MV-4-11 (cell line): ENCODE measurements at regions not wholly inside any gene's neighbourhood (a gene's known extent, or its start where the extent isn't known, plus 50 kb on each side); places are given as distances from the start of the nearest gene placed in this dataset.
A peak's percentile ranks its signal among the peaks of the same experiment; 100 is the strongest.

Experiments
- DNase-seq: peaks from one replicate; lab custom pipeline; 2025; lab: John Stamatoyannopoulos, UW

DNA sequence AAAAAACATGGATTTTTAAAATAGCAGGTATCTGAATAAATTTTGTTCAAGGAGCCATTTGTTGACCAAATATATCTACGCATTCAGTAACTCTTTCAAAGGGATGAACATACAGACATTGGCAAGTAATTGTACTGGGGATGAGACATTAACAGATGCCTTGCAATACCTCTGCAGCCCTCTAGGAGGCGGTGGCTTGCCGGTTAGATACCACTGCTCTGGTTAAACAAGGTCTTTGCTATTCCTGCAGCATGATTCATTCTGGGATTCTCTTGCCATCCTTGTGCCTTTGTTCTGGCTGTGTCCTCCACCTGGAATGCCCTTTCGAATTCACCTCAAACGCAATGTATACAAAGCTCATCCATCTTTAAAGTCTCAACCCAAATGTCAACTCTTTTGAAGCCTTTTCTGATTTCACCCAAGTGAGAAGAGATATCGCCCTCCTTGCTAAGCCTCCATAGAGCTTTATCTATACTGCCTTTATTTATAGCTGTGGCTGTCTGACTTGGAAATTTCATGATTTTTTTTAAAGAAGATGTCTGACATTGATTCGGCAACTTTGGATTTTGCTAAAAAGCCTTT, 131.0 kb upstream of the SRRM4 start:
- DNase-seq, result peak; percentile 5

DNA sequence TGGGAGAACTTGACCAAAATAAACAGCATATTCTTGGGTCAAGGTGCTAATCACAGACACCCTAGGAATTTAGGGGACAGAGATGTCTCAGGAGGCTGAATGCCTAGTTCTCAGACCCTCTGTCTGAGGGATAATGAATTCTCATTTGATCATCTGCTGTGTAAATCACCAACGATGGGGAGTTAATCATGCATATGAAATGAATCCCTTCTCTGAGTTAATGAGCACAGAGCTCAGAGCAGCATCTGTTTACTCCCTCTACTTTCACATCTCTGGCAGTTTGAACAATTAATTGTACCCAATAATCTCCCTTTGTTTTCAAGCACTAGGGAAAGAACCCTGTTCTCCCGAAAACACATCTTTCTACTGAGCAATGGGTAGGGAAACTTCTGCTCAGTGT, 129.4 kb upstream of the SRRM4 start:
- DNase-seq, result no peak

DNA sequence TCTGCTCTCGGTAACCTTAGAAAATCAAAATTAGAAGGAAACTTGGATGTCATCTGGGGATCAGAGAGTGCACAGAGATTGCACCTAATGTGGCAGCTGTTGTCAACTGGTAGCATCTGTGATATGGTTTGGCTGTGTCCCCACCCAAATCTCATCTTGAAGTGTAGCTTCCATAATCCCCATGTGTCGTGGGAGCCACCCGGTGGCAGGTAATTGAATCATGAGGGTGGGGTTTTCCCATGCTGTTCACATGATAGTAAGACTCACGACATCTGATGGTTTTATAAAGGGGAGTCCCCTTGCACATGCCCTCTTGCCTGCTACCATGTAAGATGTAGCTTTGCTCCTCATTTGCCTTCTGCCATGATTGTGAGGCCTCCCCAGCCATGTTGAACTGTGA, 127.7 kb upstream of the SRRM4 start:
- DNase-seq, result no peak

DNA sequence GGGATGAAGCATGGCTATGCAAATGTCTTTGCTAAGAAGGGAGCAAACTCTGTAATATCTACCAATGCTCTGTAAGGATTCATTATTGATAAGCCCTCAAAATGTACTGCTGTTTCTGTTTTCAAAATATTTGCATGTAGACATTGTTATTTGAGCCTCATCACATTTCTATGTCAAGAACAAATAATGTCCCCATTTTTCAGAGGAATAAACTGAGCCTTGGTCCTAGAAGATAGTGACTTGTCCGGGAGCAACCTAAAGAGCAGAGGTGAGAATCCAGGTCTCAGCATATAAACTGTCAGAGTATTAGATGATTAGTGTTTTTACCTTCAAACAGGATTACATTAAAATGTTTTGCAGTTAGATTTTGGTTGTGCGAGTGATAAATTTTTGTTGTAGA, 125.5 kb upstream of the SRRM4 start:
- no peak for DNase-seq

DNA sequence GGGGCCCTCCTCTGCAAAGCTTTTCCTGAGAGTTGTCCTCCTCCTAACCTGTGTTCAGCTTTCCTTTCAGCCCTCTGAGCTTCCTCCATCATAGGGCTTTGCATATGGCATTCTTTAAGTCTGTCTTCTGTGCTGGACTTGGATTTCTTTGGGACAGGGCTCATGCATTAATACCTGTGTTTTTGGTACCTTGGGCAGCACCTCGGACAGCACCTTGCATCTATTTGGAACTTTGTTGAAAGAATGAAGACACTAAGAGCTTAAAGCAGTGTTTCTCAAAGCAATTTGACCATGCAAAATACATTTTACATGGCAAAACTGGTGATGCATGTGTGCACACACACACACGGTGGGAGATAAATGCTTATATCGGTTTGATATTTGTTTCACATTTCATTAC, 115.0 kb upstream of the SRRM4 start:
- DNase-seq, result no peak

DNA sequence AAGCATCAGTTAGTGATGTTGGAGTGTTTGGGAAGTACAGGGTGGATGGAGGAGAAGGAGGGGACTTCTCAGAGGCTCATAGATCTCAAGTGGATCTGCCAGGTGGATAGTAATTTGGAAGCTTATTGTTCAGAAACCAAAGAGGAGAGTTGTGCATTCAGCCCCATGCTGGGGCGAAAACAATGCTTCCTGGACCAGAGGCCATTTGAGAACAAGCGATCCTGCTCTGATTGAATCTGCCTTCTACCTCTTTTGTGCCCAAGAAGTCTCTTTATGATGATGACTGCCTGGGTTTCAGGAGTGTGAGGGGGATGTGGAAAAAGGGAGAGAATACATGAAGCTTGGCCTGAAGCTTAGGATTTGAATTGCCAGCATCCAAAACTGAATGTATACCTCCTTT, 110.8 kb upstream of the SRRM4 start:
- no peak for DNase-seq

DNA sequence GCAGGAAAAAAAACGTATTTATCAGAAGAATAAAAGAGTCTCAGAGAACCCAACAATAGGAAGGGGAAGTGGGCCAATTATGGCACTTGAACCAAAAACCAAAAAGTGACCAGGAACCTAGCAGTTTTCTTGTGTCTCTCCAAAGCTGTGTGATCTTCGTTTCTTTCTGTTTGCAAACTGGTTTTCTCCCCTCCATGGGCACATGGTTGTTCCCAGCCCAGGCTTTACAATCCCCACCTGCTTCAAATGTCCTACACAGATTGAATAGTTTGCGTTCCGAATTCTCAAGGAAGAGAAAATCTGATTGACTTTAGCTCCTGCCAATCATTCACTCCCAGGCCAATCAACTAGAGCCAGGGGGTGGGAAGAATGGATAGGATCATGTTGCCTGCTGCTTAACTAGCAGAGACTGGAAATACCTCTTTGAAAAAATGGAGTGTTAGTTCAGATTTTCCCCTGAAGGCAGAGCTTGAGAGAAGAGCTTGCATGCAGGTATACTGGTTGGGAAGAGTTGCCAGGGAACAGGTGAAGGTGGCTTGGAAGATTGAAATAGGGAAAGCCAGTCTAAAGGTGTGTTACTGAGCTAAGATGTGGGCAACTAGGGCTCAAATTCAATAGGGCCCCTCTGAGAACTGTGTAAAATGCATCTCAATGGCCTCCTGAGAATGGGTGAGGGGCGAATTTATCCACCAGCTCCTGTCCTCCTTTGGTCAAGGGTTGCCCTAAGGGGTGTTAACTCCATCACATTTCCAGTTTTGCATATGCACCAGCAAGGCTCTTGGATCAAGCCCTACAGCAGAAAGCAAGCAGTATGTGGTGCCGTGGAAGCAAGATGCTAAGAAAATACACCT, 106.4 kb upstream of the SRRM4 start:
- DNase-seq, result no peak

DNA sequence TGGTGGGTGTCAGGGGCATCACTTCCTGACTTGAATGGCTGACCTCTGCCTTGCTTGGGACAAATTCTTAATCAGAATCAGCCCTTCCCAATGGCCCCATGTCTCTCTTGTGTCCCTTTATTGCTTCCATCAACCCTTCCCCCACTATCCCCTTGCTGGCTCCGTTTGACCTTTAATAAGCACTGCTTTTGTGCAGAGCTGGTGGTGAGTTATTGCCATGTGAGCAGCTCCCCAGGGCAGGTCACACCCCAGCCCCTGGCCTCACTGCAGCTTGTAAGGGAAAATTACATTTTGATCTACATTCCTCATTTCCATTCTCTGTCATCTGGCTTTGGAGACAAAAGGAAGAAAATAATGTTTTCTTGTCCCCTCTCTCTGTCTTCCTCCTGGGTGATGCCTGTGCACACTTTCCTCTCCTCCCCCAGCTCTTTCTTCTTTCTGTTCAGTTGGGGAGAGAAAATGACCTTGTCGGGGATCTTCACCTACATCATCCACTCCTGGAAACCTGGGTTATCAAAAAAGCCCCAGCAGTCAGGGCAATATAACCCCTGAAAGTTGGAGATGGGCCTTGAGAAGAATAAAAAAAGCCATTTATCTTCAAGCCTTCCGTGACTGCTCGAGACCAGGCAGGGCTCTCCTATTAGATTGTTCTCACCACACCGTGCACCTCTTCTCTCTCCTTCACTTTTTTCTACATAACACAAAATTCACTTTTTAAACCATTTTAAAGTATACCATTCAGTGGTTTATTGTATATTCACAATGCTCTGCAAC, 100.4 kb upstream of the SRRM4 start:
- DNase-seq, result no peak

DNA sequence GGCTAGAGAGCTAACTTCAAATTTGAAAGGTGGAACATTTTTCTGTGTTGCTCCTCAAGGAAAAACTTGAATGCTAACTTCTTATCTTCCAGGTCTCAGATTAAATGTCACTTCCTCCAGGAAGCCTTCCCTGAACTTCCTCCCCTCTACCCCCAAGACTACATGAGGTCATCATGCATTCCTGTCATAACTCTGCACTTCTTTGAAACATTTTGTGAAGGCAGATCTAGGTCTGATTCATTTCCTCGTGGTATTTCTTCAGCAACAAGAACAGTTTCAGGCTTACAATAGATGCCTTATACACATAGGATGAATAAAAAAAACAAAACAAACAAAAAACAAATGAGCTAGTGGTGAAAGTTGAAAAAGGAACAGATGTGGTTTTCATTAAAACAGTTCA, 97.1 kb upstream of the SRRM4 start:
- DNase-seq, result no peak

DNA sequence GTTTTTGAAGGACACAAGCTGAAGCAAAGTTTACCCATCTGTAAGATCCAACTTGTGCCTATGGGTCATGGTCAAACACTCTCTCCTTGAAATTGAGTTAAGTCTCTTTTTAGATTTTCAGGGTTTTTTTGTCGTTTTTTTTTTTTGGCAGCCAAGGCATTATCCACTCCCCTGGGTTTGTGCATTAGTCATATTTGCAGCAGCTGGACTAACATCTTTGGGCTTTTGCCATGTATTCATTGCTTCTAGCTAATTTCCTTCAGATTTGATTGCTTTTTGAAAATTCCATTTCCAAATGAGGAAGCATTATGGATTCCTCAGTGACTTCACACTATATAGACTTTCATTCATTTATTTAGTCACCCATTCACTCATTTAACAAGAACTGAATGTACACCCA, 80.3 kb upstream of the SRRM4 start:
- no peak for DNase-seq

DNA sequence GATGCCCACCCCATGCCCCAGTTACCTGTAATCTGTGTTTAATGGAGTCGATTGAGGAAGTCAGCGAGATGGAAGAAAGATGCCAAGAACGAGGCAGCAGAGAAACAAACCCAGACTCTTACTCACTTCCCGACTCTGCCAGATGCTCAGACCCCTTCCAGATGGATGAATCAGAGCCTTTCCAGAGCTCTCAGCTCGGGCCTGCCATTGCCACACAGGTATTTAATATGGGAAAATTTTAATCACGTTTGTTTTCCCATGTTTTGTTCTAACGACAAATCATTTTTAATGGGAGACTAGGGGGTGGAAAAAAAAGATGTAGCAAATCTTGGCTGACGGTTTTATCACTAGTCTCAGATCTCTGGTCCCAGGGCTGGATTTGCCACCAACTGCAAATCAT, 72.5 kb upstream of the SRRM4 start:
- no peak for DNase-seq

DNA sequence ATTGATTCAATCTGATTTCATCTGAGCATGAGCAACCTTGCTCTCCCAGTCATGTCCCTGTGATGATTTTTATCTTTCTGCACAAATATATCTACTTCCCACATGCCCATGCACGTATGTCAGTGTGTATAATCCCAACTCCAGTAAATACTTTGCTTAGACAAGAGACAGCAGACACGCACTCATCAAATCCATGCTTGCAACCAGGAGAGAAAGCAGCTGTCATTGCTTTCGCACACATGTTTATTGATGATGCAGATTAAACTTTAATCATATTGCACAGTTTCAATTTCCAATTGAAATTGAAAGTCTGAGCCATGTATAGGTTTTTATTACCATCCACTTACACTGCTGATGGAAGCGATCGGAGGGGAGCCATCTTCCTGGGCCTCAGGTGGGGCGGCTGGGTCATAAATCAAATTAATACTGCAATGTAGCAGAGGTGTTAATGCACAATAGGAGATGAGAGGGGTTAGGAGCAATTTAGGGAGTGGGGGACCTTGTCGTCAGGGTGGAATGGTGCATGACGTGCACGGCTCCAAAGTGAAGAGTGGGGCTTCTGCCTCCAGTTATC, 68.6 kb upstream of the SRRM4 start:
- DNase-seq, result no peak

DNA sequence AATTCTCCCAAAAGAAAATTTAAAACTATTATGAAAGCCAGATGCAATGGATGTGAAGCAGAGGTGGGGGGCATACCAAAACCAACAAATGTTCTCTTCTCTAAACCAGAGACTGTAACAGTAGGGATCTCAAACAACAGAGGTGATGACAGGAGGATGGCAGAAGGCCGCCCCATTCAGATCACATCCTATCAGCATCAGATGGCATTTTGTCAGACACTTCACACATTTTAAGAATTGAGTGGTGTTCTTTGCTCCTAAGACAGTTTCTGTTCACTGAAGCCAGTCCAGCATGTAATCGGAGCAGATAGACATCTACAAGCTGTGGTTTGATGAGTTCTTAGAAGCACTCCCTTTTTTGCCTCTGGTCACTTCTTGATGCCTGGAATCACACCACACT, 59.6 kb upstream of the SRRM4 start:
- no peak for DNase-seq

DNA sequence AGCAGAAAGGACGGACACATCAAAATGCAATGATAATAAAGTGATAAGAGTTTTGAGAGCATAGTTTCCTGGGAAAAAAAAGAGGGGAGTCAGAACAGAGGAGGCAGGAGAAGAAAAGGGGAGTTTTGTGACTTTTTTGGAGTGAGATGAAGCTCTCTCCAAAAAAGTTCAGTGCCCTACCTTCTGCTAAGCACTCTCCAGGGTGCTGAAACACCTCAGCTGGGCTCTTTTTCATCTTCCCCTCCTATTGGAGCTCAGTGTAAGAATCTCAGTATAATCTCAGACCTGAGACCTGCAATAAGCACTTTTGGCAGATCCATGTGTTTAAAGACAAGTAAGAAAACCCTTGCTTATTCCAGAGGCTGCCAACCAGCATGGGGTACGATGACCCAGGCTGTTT, 58.9 kb upstream of the SRRM4 start:
- DNase-seq, result no peak

DNA sequence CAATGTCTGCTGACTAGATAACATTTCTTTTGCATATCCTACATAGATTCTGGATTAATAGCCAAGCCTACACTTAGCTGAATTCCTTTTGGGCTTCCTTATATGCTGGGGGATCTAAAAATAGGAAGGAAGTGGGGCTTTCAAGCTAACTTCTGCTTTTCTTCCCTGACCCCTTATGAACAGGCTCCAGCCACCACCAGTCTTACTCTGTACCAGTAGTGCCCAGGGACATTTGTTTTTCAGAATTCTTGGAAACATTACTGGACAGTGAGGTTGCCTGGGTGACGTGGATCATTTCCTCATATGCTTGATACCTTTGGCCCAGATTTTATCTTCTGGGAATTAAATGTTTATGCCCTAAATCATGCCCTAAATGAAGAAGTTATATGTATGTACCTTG, 55.9 kb upstream of the SRRM4 start:
- peak; percentile 69 for DNase-seq

DNA sequence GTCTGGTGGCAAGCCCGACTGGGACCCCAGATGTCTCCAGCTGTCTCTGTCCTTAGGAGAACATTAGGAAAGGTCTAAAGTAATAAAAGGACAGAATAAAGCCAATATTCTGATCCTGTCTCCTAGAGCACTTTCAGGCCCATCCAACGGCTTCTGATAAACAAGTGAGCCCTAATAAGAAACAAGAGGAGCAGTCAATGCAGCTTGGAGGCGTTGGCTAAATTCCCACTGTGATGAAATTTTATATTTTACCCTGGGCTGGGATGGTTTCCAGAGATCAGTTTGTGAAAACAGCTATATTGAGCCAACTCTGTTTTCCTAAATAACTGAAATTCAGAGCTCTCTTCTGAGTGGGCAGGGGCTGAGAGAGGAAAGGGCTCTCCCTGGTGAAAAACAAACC, 55.5 kb upstream of the SRRM4 start:
- no peak for DNase-seq
